Trophoblast cell (in vitro differentiated cells and primary cell): ENCODE measurements at regions not wholly inside any gene's neighbourhood (a gene's known extent, or its start where the extent isn't known, plus 50 kb on each side); places are given as distances from the start of the nearest gene placed in this dataset.

Source experiments
- DNase-seq, 2 donors: peaks; one replicate each; pipeline ENCODE4 v3.0.0-alpha.2; 2016
- H2AFZ ChIP-seq: 2 replicates; pipeline ENCODE4 v1.6.1; 2013; ENCODE audit warnings: low read length, moderate library complexity, mild to moderate bottlenecking; ENCODE audit not compliant: insufficient read depth, poor library complexity
- H2AK5ac ChIP-seq: 2 replicates; pipeline ENCODE4 v1.6.1; 2013; ENCODE audit warnings: mild to moderate bottlenecking, low read length
- H2BK120ac ChIP-seq: 2 replicates; pipeline ENCODE4 v1.6.1; 2013; ENCODE audit warnings: low read length, mild to moderate bottlenecking, moderate library complexity; ENCODE audit not compliant: insufficient read depth, poor library complexity
- H2BK12ac ChIP-seq: 2 replicates; pipeline ENCODE4 v1.6.1; 2013; ENCODE audit warnings: mild to moderate bottlenecking, low read length, moderate library complexity
- H2BK5ac ChIP-seq: 2 replicates; pipeline ENCODE4 v1.6.1; 2013; ENCODE audit warnings: low read length, low read depth, moderate library complexity, mild to moderate bottlenecking; ENCODE audit not compliant: poor library complexity
- H3K14ac ChIP-seq: 2 replicates; pipeline ENCODE4 v1.6.1; 2013; ENCODE audit warnings: mild to moderate bottlenecking, low read length
- H3K18ac ChIP-seq: 2 replicates; pipeline ENCODE4 v1.6.1; 2013; ENCODE audit warnings: mild to moderate bottlenecking, low read length
- H3K23ac ChIP-seq: 2 replicates; pipeline ENCODE4 v1.6.1; 2013; ENCODE audit warnings: low read length
- H3K27ac ChIP-seq: 2 replicates; pipeline ENCODE4 v1.5.1; 2013; ENCODE audit warnings: low read depth, mild to moderate bottlenecking, inconsistent platforms, low read length, moderate library complexity
- H3K27me3 ChIP-seq: 2 replicates; pipeline ENCODE4 v1.6.1; 2013; ENCODE audit warnings: inconsistent platforms, mild to moderate bottlenecking, low read length, moderate library complexity; ENCODE audit not compliant: insufficient read depth
- H3K36me3 ChIP-seq, 2 experiments: 1 replicate in 1 of 2; 2 replicates in 1 of 2; pipeline ENCODE4 v1.6.1; 2013; ENCODE audit warnings: low read length in 2 of 2, mild to moderate bottlenecking in 2 of 2, moderate library complexity in 1 of 2; ENCODE audit not compliant: insufficient read depth in 2 of 2, control insufficient read depth in 1 of 2
- H3K4ac ChIP-seq: 2 replicates; pipeline ENCODE4 v1.6.1; 2013; ENCODE audit warnings: low read depth, mild to moderate bottlenecking, low read length, moderate library complexity
- H3K4me1 ChIP-seq, 2 experiments: 1 replicate in 1 of 2; 2 replicates in 1 of 2; pipeline ENCODE4 v1.6.1; 2013; ENCODE audit warnings: low read length in 2 of 2, mild to moderate bottlenecking in 2 of 2, moderate library complexity in 1 of 2; ENCODE audit not compliant: insufficient read depth in 2 of 2, control insufficient read depth in 1 of 2
- H3K4me2 ChIP-seq: 2 replicates; pipeline ENCODE4 v1.6.1; 2013; ENCODE audit warnings: inconsistent platforms, mild to moderate bottlenecking, low read length, moderate library complexity
- H3K4me3 ChIP-seq: 2 replicates; pipeline ENCODE4 v1.5.1; 2013; ENCODE audit warnings: mild to moderate bottlenecking, low read depth, low read length, inconsistent platforms
- H3K79me1 ChIP-seq: one replicate; pipeline ENCODE4 v1.6.1; 2013; ENCODE audit warnings: low read length
- H3K79me2 ChIP-seq: 2 replicates; pipeline ENCODE4 v1.6.1; 2013; ENCODE audit warnings: low read length, mild to moderate bottlenecking; ENCODE audit not compliant: control insufficient read depth, insufficient read depth, poor library complexity
- H3K9ac ChIP-seq: 2 replicates; pipeline ENCODE4 v1.6.1; 2013; ENCODE audit warnings: mild to moderate bottlenecking, low read length
- H3K9me3 ChIP-seq: 2 replicates; pipeline ENCODE4 v1.6.1; 2013; ENCODE audit warnings: low read depth, mild to moderate bottlenecking, control low read depth, inconsistent platforms, low read length; ENCODE audit not compliant: insufficient read depth
- H4K12ac ChIP-seq: 2 replicates; pipeline ENCODE4 v1.6.1; 2013; ENCODE audit warnings: low read depth, mild to moderate bottlenecking, low read length, moderate library complexity
- H4K8ac ChIP-seq: 2 replicates; pipeline ENCODE4 v1.6.1; 2013; ENCODE audit warnings: low read depth, mild to moderate bottlenecking, low read length, moderate library complexity
- H4K91ac ChIP-seq: one replicate; pipeline ENCODE4 v1.6.1; 2013; ENCODE audit warnings: low read depth, mild to moderate bottlenecking, low read length, moderate library complexity
- WGBS: extraction: QIAGEN DNeasy Blood & Tissue Kit; methylation state at CpG from one replicate; pipeline ENCODE4 v1.1.7; 2013; ENCODE audit warnings: missing lambda C conversion rate; ENCODE audit not compliant: insufficient read length, insufficient coverage; ENCODE audit errors: extremely low coverage; 5-methylcytosine and 5-hydroxymethylcytosine counted together

- no peak overlapping the region for H3K4me2 ChIP-seq
- H2AK5ac ChIP-seq, result no peak overlapping the region
- no peaks in the 10 kb centered on the region for H3K79me1 ChIP-seq
- no peak overlapping the region for H2BK5ac ChIP-seq
- no peaks in the 10 kb centered on the region for H3K9me3 ChIP-seq
- no peak overlapping the region for H4K8ac ChIP-seq
- no peaks in the 10 kb centered on the region for H3K4me1 ChIP-seq
- H2BK120ac ChIP-seq, result no peak overlapping the region
- H3K36me3 ChIP-seq, result no peaks in the 10 kb centered on the region
- no peak overlapping the region for H2BK12ac ChIP-seq
- H3K14ac ChIP-seq, result no peak overlapping the region
- no CpG with 5 or more reads among the region's 2 CpGs for WGBS
- no peak for DNase-seq
- no peak overlapping the region for H3K9ac ChIP-seq
- H3K23ac ChIP-seq, result no peak overlapping the region
- no peak overlapping the region for H3K4me3 ChIP-seq
- H3K27me3 ChIP-seq, result no peaks in the 10 kb centered on the region
- H3K27ac ChIP-seq, result no peak overlapping the region
- H4K91ac ChIP-seq, result no peak overlapping the region
- no peak overlapping the region for H3K4ac ChIP-seq
- H3K18ac ChIP-seq, result no peak overlapping the region
- H4K12ac ChIP-seq, result no peak overlapping the region
- no peak overlapping the region for H2AFZ ChIP-seq
- H3K79me2 ChIP-seq, result no peaks in the 10 kb centered on the region
These were observed 637.8 kb upstream of the ADGRL3 start for GRCh38 chr4:60562334-60562733.

GRCh38 chr4:60565558-60565957, 634.6 kb upstream of the ADGRL3 start:
- no peak overlapping the region for H3K14ac ChIP-seq
- H4K12ac ChIP-seq, result no peak overlapping the region
- no peaks in the 10 kb centered on the region for H3K4me1 ChIP-seq
- H2BK12ac ChIP-seq, result no peak overlapping the region
- H3K36me3 ChIP-seq, result no peaks in the 10 kb centered on the region
- no peak for DNase-seq
- no peak overlapping the region for H4K8ac ChIP-seq
- no peak overlapping the region for H2AFZ ChIP-seq
- no peak overlapping the region for H2BK120ac ChIP-seq
- no peak overlapping the region for H3K9ac ChIP-seq
- WGBS, result no CpG with 5 or more reads among the region's 7 CpGs
- H3K79me2 ChIP-seq, result no peaks in the 10 kb centered on the region
- no peak overlapping the region for H4K91ac ChIP-seq
- no peak overlapping the region for H3K18ac ChIP-seq
- H3K4ac ChIP-seq, result no peak overlapping the region
- H3K9me3 ChIP-seq, result no peaks in the 10 kb centered on the region
- no peak overlapping the region for H3K4me2 ChIP-seq
- H3K23ac ChIP-seq, result no peak overlapping the region
- H2BK5ac ChIP-seq, result no peak overlapping the region
- no peak overlapping the region for H2AK5ac ChIP-seq
- H3K27ac ChIP-seq, result no peak overlapping the region
- no peak overlapping the region for H3K4me3 ChIP-seq
- H3K27me3 ChIP-seq, result no peaks in the 10 kb centered on the region
- no peaks in the 10 kb centered on the region for H3K79me1 ChIP-seq

GRCh38 chr4:60575336-60575735, 624.8 kb upstream of the ADGRL3 start:
- H3K4ac ChIP-seq, result no peak overlapping the region
- H4K91ac ChIP-seq, result no peak overlapping the region
- H3K36me3 ChIP-seq, result no peaks in the 10 kb centered on the region
- H3K18ac ChIP-seq, result no peak overlapping the region
- H2BK120ac ChIP-seq, result no peak overlapping the region
- H4K8ac ChIP-seq, result no peak overlapping the region
- H4K12ac ChIP-seq, result no peak overlapping the region
- H3K79me1 ChIP-seq, result no peaks in the 10 kb centered on the region
- H3K27me3 ChIP-seq, result no peaks in the 10 kb centered on the region
- no peak overlapping the region for H2AK5ac ChIP-seq
- H3K23ac ChIP-seq, result no peak overlapping the region
- H3K4me3 ChIP-seq, result no peak overlapping the region
- H2BK12ac ChIP-seq, result no peak overlapping the region
- H3K9me3 ChIP-seq, result no peaks in the 10 kb centered on the region
- no peak overlapping the region for H3K4me2 ChIP-seq
- H3K9ac ChIP-seq, result no peak overlapping the region
- no peaks in the 10 kb centered on the region for H3K4me1 ChIP-seq
- DNase-seq, result no peak
- no peak overlapping the region for H3K14ac ChIP-seq
- H2AFZ ChIP-seq, result no peak overlapping the region
- no peaks in the 10 kb centered on the region for H3K79me2 ChIP-seq
- H2BK5ac ChIP-seq, result no peak overlapping the region
- H3K27ac ChIP-seq, result no peak overlapping the region

GRCh38 chr4:60579335-60579734, 620.8 kb upstream of the ADGRL3 start:
- no peak overlapping the region for H3K9ac ChIP-seq
- no CpG with 5 or more reads among the region's 2 CpGs for WGBS
- no peaks in the 10 kb centered on the region for H3K36me3 ChIP-seq
- H3K4me3 ChIP-seq, result no peak overlapping the region
- no peak overlapping the region for H3K4me2 ChIP-seq
- no peak overlapping the region for H4K91ac ChIP-seq
- no peak overlapping the region for H2AK5ac ChIP-seq
- no peak overlapping the region for H4K12ac ChIP-seq
- H2BK5ac ChIP-seq, result no peak overlapping the region
- H3K9me3 ChIP-seq, result no peaks in the 10 kb centered on the region
- no peak overlapping the region for H3K14ac ChIP-seq
- H3K4ac ChIP-seq, result no peak overlapping the region
- no peak for DNase-seq
- H2BK12ac ChIP-seq, result no peak overlapping the region
- no peaks in the 10 kb centered on the region for H3K79me2 ChIP-seq
- H3K79me1 ChIP-seq, result no peaks in the 10 kb centered on the region
- H3K23ac ChIP-seq, result no peak overlapping the region
- H4K8ac ChIP-seq, result no peak overlapping the region
- H2AFZ ChIP-seq, result no peak overlapping the region
- no peak overlapping the region for H3K27ac ChIP-seq
- H3K27me3 ChIP-seq, result no peaks in the 10 kb centered on the region
- H3K4me1 ChIP-seq, result no peaks in the 10 kb centered on the region
- H2BK120ac ChIP-seq, result no peak overlapping the region
- H3K18ac ChIP-seq, result no peak overlapping the region
